H9 (cell line): ENCODE measurements at regions not wholly inside any gene's neighbourhood (a gene's known extent, or its start where the extent isn't known, plus 50 kb on each side); places are given as distances from the start of the nearest gene placed in this dataset.

ENCODE experiments used
- DNase-seq: peaks from one replicate; pipeline ENCODE4 v3.0.0-alpha.2; 2017
- H2AFZ ChIP-seq: one replicate; pipeline ENCODE4 v1.6.1; 2013; ENCODE audit warnings: mild to moderate bottlenecking, low read length, control low read depth, moderate library complexity
- H2AK5ac ChIP-seq: 2 replicates; pipeline ENCODE4 v1.6.1; 2013; ENCODE audit warnings: low read length, control low read depth, mixed read lengths; ENCODE audit not compliant: insufficient read length
- H2BK120ac ChIP-seq: one replicate; pipeline ENCODE4 v1.6.1; 2013; ENCODE audit warnings: low read depth, mild to moderate bottlenecking, low read length, control low read depth, inconsistent platforms; ENCODE audit not compliant: poor library complexity, severe bottlenecking
- H2BK12ac ChIP-seq: 2 replicates; pipeline ENCODE4 v1.6.1; 2013; ENCODE audit warnings: low read length, control low read depth, mixed read lengths, low read depth; ENCODE audit not compliant: insufficient read length
- H2BK15ac ChIP-seq: 2 replicates; pipeline ENCODE4 v1.6.1; 2013; ENCODE audit warnings: low read depth, low read length, control low read depth
- H2BK20ac ChIP-seq: one replicate; pipeline ENCODE4 v1.6.1; 2013; ENCODE audit warnings: low read depth, mild to moderate bottlenecking, low read length, control low read depth, inconsistent platforms; ENCODE audit not compliant: poor library complexity, severe bottlenecking
- H2BK5ac ChIP-seq: 2 replicates; pipeline ENCODE4 v1.6.1; 2013; ENCODE audit warnings: low read length, control low read depth, mixed read lengths; ENCODE audit not compliant: insufficient read length
- H3K14ac ChIP-seq: 2 replicates; pipeline ENCODE4 v1.6.1; 2013; ENCODE audit warnings: low read length, control low read depth; ENCODE audit not compliant: insufficient read depth
- H3K18ac ChIP-seq: 2 replicates; pipeline ENCODE4 v1.6.1; 2013; ENCODE audit warnings: low read depth, mild to moderate bottlenecking, mixed read lengths, low read length, control low read depth; ENCODE audit not compliant: insufficient read length
- H3K23ac ChIP-seq: 2 replicates; pipeline ENCODE4 v1.6.1; 2013; ENCODE audit warnings: low read length, control low read depth, mixed read lengths, low read depth; ENCODE audit not compliant: insufficient read length
- H3K23me2 ChIP-seq: 2 replicates; pipeline ENCODE4 v1.6.1; 2013; ENCODE audit warnings: low read depth, mild to moderate bottlenecking, mixed read lengths, low read length, control low read depth; ENCODE audit not compliant: insufficient read length, poor library complexity, severe bottlenecking
- H3K27ac ChIP-seq: 2 replicates; pipeline ENCODE4 v1.5.1; 2013; ENCODE audit warnings: low read length, control low read depth, mixed read lengths, low read depth; ENCODE audit not compliant: insufficient read length
- H3K27me3 ChIP-seq: 2 replicates; pipeline ENCODE4 v1.6.1; 2013; ENCODE audit warnings: low read length, control low read depth, inconsistent platforms; ENCODE audit not compliant: insufficient read depth
- H3K4ac ChIP-seq: 2 replicates; pipeline ENCODE4 v1.6.1; 2013; ENCODE audit warnings: low read depth, mild to moderate bottlenecking, control low read depth, inconsistent platforms, low read length, moderate library complexity
- H3K4me1 ChIP-seq: 2 replicates; pipeline ENCODE4 v1.6.1; 2013; ENCODE audit warnings: low read length, control low read depth, inconsistent platforms; ENCODE audit not compliant: insufficient read depth
- H3K4me2 ChIP-seq: 2 replicates; pipeline ENCODE4 v1.6.1; 2013; ENCODE audit warnings: low read length, control low read depth, mixed read lengths; ENCODE audit not compliant: insufficient read length, insufficient read depth
- H3K56ac ChIP-seq: 2 replicates; pipeline ENCODE4 v1.6.1; 2013; ENCODE audit warnings: low read depth, mild to moderate bottlenecking, mixed read lengths, low read length, control low read depth; ENCODE audit not compliant: insufficient read length
- H3K79me1 ChIP-seq: 2 replicates; pipeline ENCODE4 v1.6.1; 2013; ENCODE audit warnings: low read depth, mild to moderate bottlenecking, moderate library complexity, low read length, control low read depth, inconsistent platforms; ENCODE audit not compliant: insufficient read depth, poor library complexity, severe bottlenecking
- H3K79me2 ChIP-seq: 2 replicates; pipeline ENCODE4 v1.6.1; 2013; ENCODE audit warnings: low read length, control low read depth, inconsistent platforms; ENCODE audit not compliant: insufficient read depth
- H3K9ac ChIP-seq: 2 replicates; pipeline ENCODE4 v1.6.1; 2013; ENCODE audit warnings: low read length, control low read depth, mixed read lengths; ENCODE audit not compliant: insufficient read length; ENCODE audit errors: extremely low read depth
- H3K9me3 ChIP-seq: one replicate; pipeline ENCODE4 v1.6.1; 2013; ENCODE audit warnings: low read depth, low read length, inconsistent platforms; ENCODE audit not compliant: control insufficient read depth
- H3T11ph ChIP-seq: one replicate; pipeline ENCODE4 v1.6.1; 2013; ENCODE audit warnings: mild to moderate bottlenecking, low read length, control low read depth, inconsistent platforms
- H4K20me1 ChIP-seq: one replicate; pipeline ENCODE4 v1.6.1; 2013; ENCODE audit not compliant: control insufficient read depth, insufficient read length, insufficient read depth
- H4K5ac ChIP-seq: 2 replicates; pipeline ENCODE4 v1.6.1; 2013; ENCODE audit warnings: low read depth, mild to moderate bottlenecking, mixed read lengths, low read length, control low read depth; ENCODE audit not compliant: insufficient read length
- H4K8ac ChIP-seq: replicated peaks from 2 replicates; pipeline ENCODE4 v1.6.1; 2013; ENCODE audit warnings: low read length, control low read depth, mixed read lengths, low read depth; ENCODE audit not compliant: insufficient read length
- H4K91ac ChIP-seq: 2 replicates; pipeline ENCODE4 v1.6.1; 2013; ENCODE audit warnings: low read depth, mild to moderate bottlenecking, moderate library complexity, mixed read lengths, low read length, control low read depth; ENCODE audit not compliant: insufficient read length
- H3K27ac Mint-ChIP-seq, 3 experiments: 2 replicates in 2 of 3; 3 replicates in 1 of 3; pipeline ENCODE4 v1.8.0; 2020 to 2021; ENCODE audit warnings: mixed read lengths in 3 of 3, mild to moderate bottlenecking in 1 of 3, moderate library complexity in 1 of 3
- H3K27me3 Mint-ChIP-seq: 2 replicates; pipeline ENCODE4 v1.8.0; 2021; ENCODE audit warnings: low read depth, mild to moderate bottlenecking, moderate library complexity, mixed read lengths
- H3K36me3 Mint-ChIP-seq, 3 experiments: 2 replicates in 2 of 3; 3 replicates in 1 of 3; pipeline ENCODE4 v1.8.0; 2020 to 2021; ENCODE audit warnings: low read depth in 3 of 3, mixed read lengths in 3 of 3; ENCODE audit not compliant: insufficient read depth in 1 of 3
- H3K4me1 Mint-ChIP-seq, 2 experiments: 2 replicates each; pipeline ENCODE4 v1.8.0; 2020; ENCODE audit warnings: mixed read lengths in 2 of 2
- H3K4me3 Mint-ChIP-seq, 2 experiments: 2 replicates in 1 of 2; 3 replicates in 1 of 2; pipeline ENCODE4 v1.8.0; 2020 to 2021; ENCODE audit warnings: mild to moderate bottlenecking in 2 of 2, mixed read lengths in 2 of 2, moderate library complexity in 1 of 2
- H3K9me3 Mint-ChIP-seq, 2 experiments: 2 replicates in 1 of 2; 3 replicates in 1 of 2; pipeline ENCODE4 v1.8.0; 2020; ENCODE audit warnings: mild to moderate bottlenecking in 2 of 2, mixed read lengths in 2 of 2, moderate library complexity in 1 of 2
- CTCF ChIP-seq: fragments of 200-600 bp; sonication (generic); conservative IDR thresholded peaks from 3 replicates; pipeline ENCODE4 v1.8.0; 2021; ENCODE audit warnings: antibody characterized with exemption, mild to moderate bottlenecking
- WGBS: extraction: QIAGEN DNeasy Blood & Tissue Kit; methylation state at CpG from one replicate; pipeline ENCODE4 v1.1.7; 2013; ENCODE audit warnings: missing lambda C conversion rate, low lambda C conversion rate, mixed read lengths; ENCODE audit not compliant: insufficient read length; ENCODE audit errors: extremely low coverage; 5-methylcytosine and 5-hydroxymethylcytosine counted together

GRCh38 chr5:155368490-155368889 is 354.9 kb downstream of the KIF4B start:
- Mint-ChIP-seq H3K27me3 (no peaks in the 10 kb centered on the region), H3K4me3 (no peak overlapping the region), H3K4me1 (peaks cover 4 to 6% of the 10 kb centered on the region in 2 experiments), H3K9me3 (no peaks in the 10 kb centered on the region), H3K36me3 (no peaks in the 10 kb centered on the region; a peak in 1 of 7 replicates), H3K27ac (no peak overlapping the region)
- Histone ChIP-seq H2BK20ac (no peak overlapping the region), H3K27me3 (no peaks in the 10 kb centered on the region), H3K4me1 (no peaks in the 10 kb centered on the region; the same call in 1 of the 2 replicates), H3K79me1 (no peaks in the 10 kb centered on the region), H3K23ac (no peak overlapping the region), H4K91ac (no peak overlapping the region), H2BK120ac (no peak overlapping the region), H3K4ac (no peak overlapping the region), H3K79me2 (no peaks in the 10 kb centered on the region), H4K20me1 (no peaks in the 10 kb centered on the region), H2AK5ac (no peak overlapping the region), H3T11ph (no peak overlapping the region), H4K8ac (no peak overlapping the region), H2BK12ac (no peak overlapping the region), H3K27ac (no peak overlapping the region), H4K5ac (no peak overlapping the region), H3K18ac (no peak overlapping the region), H3K9me3 (no peaks in the 10 kb centered on the region), H3K14ac (no peak overlapping the region), H2BK5ac (no peak overlapping the region), H3K9ac (no peak overlapping the region), H3K56ac (no peak overlapping the region), H2BK15ac (no peak overlapping the region), H3K4me2 (no peak overlapping the region), H2AFZ (no peak overlapping the region), H3K23me2 (no peaks in the 10 kb centered on the region)
- no CpG with 5 or more reads among the region's 1 CpG for WGBS
- no peak for DNase-seq
- no peak for TF ChIP-seq CTCF
